GM19397 (cell line): ENCODE measurements at regions not wholly inside any gene's neighbourhood (a gene's known extent, or its start where the extent isn't known, plus 50 kb on each side); places are given as distances from the start of the nearest gene placed in this dataset.
A peak's percentile ranks its signal among the peaks of the same experiment; 100 is the strongest.
"Not testable (repeated sequence)": the region's sequence is repeated elsewhere in the genome, so short reads cannot be mapped to it uniquely, and the experiment has no call there.

ENCODE experiments used
- ATAC-seq: cut with Tn5 transposase; IDR thresholded peaks from one replicate; pipeline ENCODE4 v1.9.1; 2021; ENCODE audit warnings: mild to moderate bottlenecking, moderate library complexity; ENCODE audit not compliant: unreplicated experiment

GRCh38 chr10:46740368-46740767 lies 161.4 kb downstream of the SYT15 start:
- ATAC-seq = not testable (repeated sequence)

GRCh38 chr10:46749003-46749402 lies 162.2 kb upstream of the PTPN20 start:
- ATAC-seq = not testable (repeated sequence)

- ATAC-seq = not testable (repeated sequence)
These were observed 161.8 kb upstream of the PTPN20 start for GRCh38 chr10:46749470-46749869.

GRCh38 chr10:46753763-46754162 lies 157.5 kb upstream of the PTPN20 start:
- ATAC-seq = not testable (repeated sequence)

- ATAC-seq = not testable (repeated sequence)
These were observed 149.8 kb upstream of the PTPN20 start for GRCh38 chr10:46761471-46761870.

GRCh38 chr10:46768515-46769291 lies 142.5 kb upstream of the PTPN20 start:
- ATAC-seq = not testable (repeated sequence)

- not testable (repeated sequence) for ATAC-seq
These were observed 137.9 kb upstream of the PTPN20 start for GRCh38 chr10:46773178-46773896.

- ATAC-seq = not testable (repeated sequence)
These were observed 137.4 kb upstream of the PTPN20 start for GRCh38 chr10:46773897-46774236.

- not testable (repeated sequence) for ATAC-seq
These were observed 136.9 kb upstream of the PTPN20 start for GRCh38 chr10:46774366-46774765.

GRCh38 chr10:46774945-46775667 lies 136.1 kb upstream of the PTPN20 start:
- ATAC-seq = not testable (repeated sequence)

- not testable (repeated sequence) for ATAC-seq
These were observed 135.6 kb upstream of the PTPN20 start for GRCh38 chr10:46775668-46776059.

GRCh38 chr10:46779571-46779970 lies 131.7 kb upstream of the PTPN20 start:
- ATAC-seq = not testable (repeated sequence)

GRCh38 chr10:46780164-46780563 lies 131.1 kb upstream of the PTPN20 start:
- ATAC-seq = not testable (repeated sequence)

- ATAC-seq = not testable (repeated sequence)
These were observed 130.2 kb upstream of the PTPN20 start for GRCh38 chr10:46781001-46781400.

GRCh38 chr10:46782001-46782874 lies 129.0 kb upstream of the PTPN20 start:
- not testable (repeated sequence) for ATAC-seq

- not testable (repeated sequence) for ATAC-seq
These were observed 126.6 kb upstream of the PTPN20 start for GRCh38 chr10:46784665-46785064.

GRCh38 chr10:46786125-46786517 lies 125.1 kb upstream of the PTPN20 start:
- ATAC-seq = not testable (repeated sequence)

- peak; percentile 81 for ATAC-seq
These were observed 124.5 kb upstream of the PTPN20 start for GRCh38 chr10:46786518-46787320.

GRCh38 chr10:46787321-46787615 lies 124.0 kb upstream of the PTPN20 start:
- peak; percentile 36 for ATAC-seq
